Brain microvascular endothelial cell (primary cell): ENCODE measurements at regions not wholly inside any gene's neighbourhood (a gene's known extent, or its start where the extent isn't known, plus 50 kb on each side); places are given as distances from the start of the nearest gene placed in this dataset.

Experiments
- DNase-seq: peaks from one replicate; pipeline ENCODE4 v3.0.0-alpha.2; 2020
- H3K27ac ChIP-seq: fragments of 250-450 bp; sonication (Bioruptor Pico); 2 replicates; pipeline ENCODE4 v1.5.1; 2020; ENCODE audit warnings: mild to moderate bottlenecking, moderate library complexity
- H3K27me3 ChIP-seq: fragments of 250-450 bp; sonication (Bioruptor Pico); replicated peaks from 2 replicates; pipeline ENCODE4 v1.5.1; 2020; ENCODE audit warnings: mild to moderate bottlenecking
- H3K36me3 ChIP-seq: fragments of 250-450 bp; sonication (Bioruptor Pico); replicated peaks from 2 replicates; pipeline ENCODE4 v1.5.1; 2020; ENCODE audit warnings: mild to moderate bottlenecking
- H3K4me3 ChIP-seq: 2 replicates; pipeline ENCODE4 v1.5.1; 2011; ENCODE audit warnings: low read depth, mild to moderate bottlenecking, control low read depth, low read length, moderate library complexity
- CTCF ChIP-seq: IDR thresholded peaks from 2 replicates; pipeline ENCODE4 v1.5.1; 2011; ENCODE audit warnings: low read depth, mild to moderate bottlenecking, moderate library complexity, low read length, control low read depth, inconsistent platforms; ENCODE audit errors: missing control alignments
- in situ Hi-C: cut with HindIII; loops from 2 replicates; pipeline ENCODE4 v1.10.0; 2017; ENCODE audit warnings: low sequenced_read_pairs, low pct_ligation_motif_present

DNA sequence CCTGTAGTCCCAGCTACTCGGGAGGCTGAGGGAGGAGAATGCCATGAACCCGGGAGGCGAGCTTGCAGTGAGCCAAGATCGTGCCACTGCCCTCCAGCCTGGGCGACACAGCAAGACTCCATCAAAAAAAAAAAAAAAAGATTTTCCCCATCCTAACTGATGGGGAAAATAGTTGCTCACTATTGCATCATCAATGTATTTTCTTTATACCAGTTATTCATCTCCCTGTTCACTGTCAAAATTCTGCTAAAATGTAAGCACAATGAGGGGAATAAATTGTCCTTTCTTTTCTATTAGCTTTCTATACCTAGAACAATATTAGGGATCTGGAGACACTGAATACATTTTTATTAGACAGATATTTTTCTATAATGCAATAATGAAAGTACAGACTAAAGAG is 561.3 kb downstream of the CCER1 start:
- Histone ChIP-seq H3K27ac (no peak overlapping the region), H3K36me3 (no peaks in the 10 kb centered on the region), H3K27me3 (no peaks in the 10 kb centered on the region), H3K4me3 (no peak overlapping the region)
- no peak for TF ChIP-seq CTCF
- in situ Hi-C loops: no loop called here
- no peak for DNase-seq

- in situ Hi-C loops: no loop called here
- no peaks in the 10 kb centered on the region for H3K36me3 ChIP-seq
- no peak for TF ChIP-seq CTCF
- no peak for DNase-seq
- no peak overlapping the region for H3K27ac ChIP-seq
- no peak overlapping the region for H3K4me3 ChIP-seq
- no peaks in the 10 kb centered on the region for H3K27me3 ChIP-seq
Measured at GRCh38 chr12:90393089-90393488, 561.9 kb downstream of the CCER1 start.

GRCh38 chr12:90390947-90391346 is 564.0 kb downstream of the CCER1 start:
- no peak overlapping the region for H3K27ac ChIP-seq
- no peak for DNase-seq
- H3K36me3 ChIP-seq: no peaks in the 10 kb centered on the region
- TF ChIP-seq CTCF: no peak
- in situ Hi-C loops: no loop called here
- no peaks in the 10 kb centered on the region for H3K27me3 ChIP-seq
- no peak overlapping the region for H3K4me3 ChIP-seq

DNA sequence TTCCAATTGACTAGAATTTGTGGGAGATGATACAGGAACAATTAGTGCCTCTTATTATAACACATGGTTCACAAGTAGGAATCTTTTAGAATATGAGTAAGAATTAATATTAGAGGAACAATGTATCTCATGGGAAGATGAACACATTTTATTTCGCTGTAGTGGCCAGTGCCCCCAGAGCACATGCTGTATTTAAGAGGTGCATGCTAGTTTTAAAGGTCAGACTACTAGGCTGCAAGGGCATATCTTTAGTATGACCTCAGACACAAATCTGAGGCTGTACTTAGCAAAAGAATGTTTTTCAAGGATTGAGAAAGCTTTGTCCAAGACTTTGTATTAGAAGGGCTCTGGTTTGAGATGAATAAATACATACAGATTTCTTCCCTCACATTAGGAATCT is 586.9 kb downstream of the CCER1 start:
- TF ChIP-seq CTCF: no peak
- H3K36me3 ChIP-seq: no peaks in the 10 kb centered on the region
- H3K27ac ChIP-seq: no peak overlapping the region
- in situ Hi-C loops: no loop called here
- H3K27me3 ChIP-seq: no peaks in the 10 kb centered on the region
- no peak for DNase-seq
- H3K4me3 ChIP-seq: no peak overlapping the region

DNA sequence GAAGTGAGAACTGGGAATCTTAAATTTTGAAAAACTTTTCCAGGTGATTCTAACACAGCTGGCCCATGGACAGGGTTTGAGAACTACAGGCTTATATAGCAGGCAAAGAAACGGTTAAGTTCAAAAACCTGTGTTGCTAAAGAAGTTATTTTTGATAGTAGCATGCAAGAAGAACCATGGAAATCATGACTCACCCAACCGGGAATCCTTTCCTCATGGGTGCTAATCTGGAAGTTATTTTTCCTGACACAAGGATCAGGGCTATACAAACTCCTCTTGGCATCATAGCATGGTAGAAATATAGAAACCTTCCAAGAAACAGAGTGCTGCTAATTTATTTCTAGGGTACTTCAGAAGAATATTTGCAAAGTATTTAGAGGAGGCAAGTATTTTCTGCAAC is 588.7 kb downstream of the CCER1 start:
- DNase-seq: peak; percentile 58
- in situ Hi-C loops: no loop called here
- no peak overlapping the region for H3K4me3 ChIP-seq
- H3K27me3 ChIP-seq: no peaks in the 10 kb centered on the region
- TF ChIP-seq CTCF: no peak
- H3K27ac ChIP-seq: no peak overlapping the region
- no peaks in the 10 kb centered on the region for H3K36me3 ChIP-seq

DNA sequence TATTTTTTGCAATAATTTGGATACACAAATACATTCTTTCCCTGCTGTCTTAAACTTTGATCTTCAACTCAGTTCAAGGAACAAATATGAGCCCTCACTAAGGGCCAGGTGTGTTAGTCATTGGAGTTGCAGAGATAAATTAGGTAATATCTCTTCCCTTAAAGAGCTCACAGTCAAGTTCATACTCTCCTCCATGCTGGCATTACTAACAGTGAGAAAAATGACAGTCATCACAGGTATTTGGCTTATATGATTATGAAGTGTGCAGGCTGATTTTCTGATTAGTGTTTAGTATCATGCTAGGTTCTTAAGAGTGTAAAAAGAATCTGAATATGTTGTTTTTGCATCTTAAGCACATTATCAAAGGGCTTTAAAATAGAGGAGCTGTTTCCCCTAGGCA is 594.7 kb downstream of the CCER1 start:
- H3K4me3 ChIP-seq: no peak overlapping the region

More for the DNA sequence above, 594.7 kb downstream of the CCER1 start:
- H3K27me3 ChIP-seq: no peaks in the 10 kb centered on the region
- no peak for TF ChIP-seq CTCF
- in situ Hi-C loops: no loop called here
- no peaks in the 10 kb centered on the region for H3K36me3 ChIP-seq
- DNase-seq: no peak
- H3K27ac ChIP-seq: no peak overlapping the region
